IMR-90 (cell line): ENCODE measurements at regions not wholly inside any gene's neighbourhood (a gene's known extent, or its start where the extent isn't known, plus 50 kb on each side); places are given as distances from the start of the nearest gene placed in this dataset.

Experiments
- ATAC-seq: fragments of 200-7000 bp; cut with Tn5 transposase; 2 replicates; pipeline ENCODE4 v1.9.1; 2020; ENCODE audit warnings: low read depth, mild to moderate bottlenecking, moderate library complexity
- BruUV-seq: library from RNA; stranded (reverse); fragments of 400-500 nt; replicated peaks from 2 replicates; lab custom pipeline; 2021; lab: Mats Ljungman, UMichigan
- CTCF ChIA-PET: fragments of 300-600 bp; formaldehyde crosslinking; extraction: SDS; loops from one replicate; lab custom pipeline; 2021; ENCODE audit warnings: antibody characterized with exemption; lab: Yijun Ruan, JAX
- POLR2A ChIA-PET: fragments of 300-600 bp; sonication (Branson Sonifier 250); formaldehyde crosslinking; loops from one replicate; lab custom pipeline; 2022; ENCODE audit warnings: antibody characterized with exemption; ENCODE audit not compliant: unreplicated experiment; lab: Charles Lee
- DNase-seq: peaks from one replicate; pipeline ENCODE4 v3.0.0; 2013
- H2AFZ ChIP-seq: replicated peaks from 2 replicates; pipeline ENCODE3; 2013; ENCODE audit warnings: low read length, mild to moderate bottlenecking; ENCODE audit not compliant: poor library complexity
- H2AK5ac ChIP-seq: 2 replicates; pipeline ENCODE4 v1.6.1; 2013; ENCODE audit warnings: low read depth, low read length, inconsistent platforms
- H2AK9ac ChIP-seq: replicated peaks from 2 replicates; pipeline ENCODE3; 2013; ENCODE audit warnings: mild to moderate bottlenecking, low read depth, low read length, moderate library complexity; ENCODE audit not compliant: poor library complexity
- H2BK120ac ChIP-seq: 2 replicates; pipeline ENCODE4 v1.6.1; 2013; ENCODE audit warnings: low read depth, low read length, inconsistent platforms
- H2BK15ac ChIP-seq: 3 replicates; pipeline ENCODE4 v1.6.1; 2013; ENCODE audit warnings: low read depth, low read length, inconsistent platforms
- H2BK20ac ChIP-seq: 2 replicates; pipeline ENCODE4 v1.6.1; 2013; ENCODE audit warnings: low read depth, mild to moderate bottlenecking, inconsistent platforms, low read length, moderate library complexity
- H2BK5ac ChIP-seq: 2 replicates; pipeline ENCODE4 v1.6.1; 2013; ENCODE audit warnings: mild to moderate bottlenecking, low read depth, low read length, inconsistent platforms; ENCODE audit not compliant: poor library complexity, severe bottlenecking
- H3K14ac ChIP-seq: replicated peaks from 2 replicates; pipeline ENCODE4 v1.6.1; 2013; ENCODE audit warnings: low read depth, low read length, inconsistent platforms
- H3K18ac ChIP-seq: 2 replicates; pipeline ENCODE4 v1.6.1; 2013; ENCODE audit warnings: low read depth, low read length, control low read depth
- H3K23ac ChIP-seq: 2 replicates; pipeline ENCODE4 v1.6.1; 2013; ENCODE audit warnings: low read depth, low read length, inconsistent platforms
- H3K27ac ChIP-seq: 2 replicates; pipeline ENCODE4 v1.5.1; 2013; ENCODE audit warnings: mild to moderate bottlenecking, control low read depth, low read length; ENCODE audit not compliant: insufficient read depth
- H3K27me3 ChIP-seq: 2 replicates; pipeline ENCODE4 v1.6.1; 2013; ENCODE audit warnings: low read length; ENCODE audit not compliant: control insufficient read depth, insufficient read depth
- H3K36me3 ChIP-seq: 2 replicates; pipeline ENCODE4 v1.6.1; 2013; ENCODE audit warnings: low read length, mixed read lengths; ENCODE audit not compliant: control insufficient read depth, insufficient read depth
- H3K4ac ChIP-seq: 2 replicates; pipeline ENCODE4 v1.6.1; 2013; ENCODE audit warnings: low read depth, low read length, inconsistent platforms
- H3K4me1 ChIP-seq: 2 replicates; pipeline ENCODE4 v1.6.1; 2013; ENCODE audit warnings: low read length, mixed read lengths; ENCODE audit not compliant: control insufficient read depth, insufficient read depth
- H3K4me2 ChIP-seq: 2 replicates; pipeline ENCODE4 v1.6.1; 2013; ENCODE audit warnings: low read depth, mild to moderate bottlenecking, control low read depth, low read length, moderate library complexity
- H3K4me3 ChIP-seq: 2 replicates; pipeline ENCODE4 v1.5.1; 2013; ENCODE audit warnings: low read depth, mild to moderate bottlenecking, control low read depth, low read length, moderate library complexity; ENCODE audit not compliant: insufficient read depth
- H3K56ac ChIP-seq: 2 replicates; pipeline ENCODE4 v1.6.1; 2013; ENCODE audit warnings: low read length, inconsistent platforms; ENCODE audit not compliant: insufficient read depth; ENCODE audit errors: extremely low read depth
- H3K79me1 ChIP-seq, 2 experiments: 2 replicates each; pipeline ENCODE4 v1.6.1; 2013; ENCODE audit warnings: low read length in 2 of 2, inconsistent platforms in 1 of 2, low read depth in 1 of 2
- H3K9ac ChIP-seq: 2 replicates; pipeline ENCODE4 v1.6.1; 2013; ENCODE audit warnings: low read depth, low read length, control low read depth
- H3K9me1 ChIP-seq: 2 replicates; pipeline ENCODE4 v1.6.1; 2013; ENCODE audit warnings: low read length, inconsistent platforms; ENCODE audit not compliant: insufficient read depth
- H3K9me3 ChIP-seq: 2 replicates; pipeline ENCODE4 v1.6.1; 2013; ENCODE audit warnings: low read length; ENCODE audit not compliant: control insufficient read depth, insufficient read depth
- H4K20me1 ChIP-seq: 2 replicates; pipeline ENCODE4 v1.6.1; 2013; ENCODE audit warnings: low read length, inconsistent platforms; ENCODE audit not compliant: insufficient read depth
- H4K5ac ChIP-seq: 2 replicates; pipeline ENCODE4 v1.6.1; 2013; ENCODE audit warnings: mild to moderate bottlenecking, low read depth, low read length, control low read depth
- H4K8ac ChIP-seq, 2 experiments: 2 replicates each; pipeline ENCODE4 v1.6.1; 2013; ENCODE audit warnings: low read depth in 2 of 2, low read length in 2 of 2, control low read depth in 1 of 2, inconsistent platforms in 1 of 2
- H4K91ac ChIP-seq: 2 replicates; pipeline ENCODE4 v1.6.1; 2013; ENCODE audit warnings: low read depth, low read length, inconsistent platforms; ENCODE audit not compliant: insufficient read depth
- CHD1 ChIP-seq: IDR thresholded peaks from 2 replicates; pipeline ENCODE4 v1.6.1; 2012; ENCODE audit warnings: low read depth, low read length, improper control_type of control experiment
- MAZ ChIP-seq: IDR thresholded peaks from 2 replicates; pipeline ENCODE4 v1.6.1; 2012; ENCODE audit warnings: low read depth, mild to moderate bottlenecking, low read length, improper control_type of control experiment, moderate library complexity, borderline replicate concordance
- RCOR1 ChIP-seq: IDR thresholded peaks from 2 replicates; pipeline ENCODE4 v1.6.1; 2012; ENCODE audit warnings: mild to moderate bottlenecking, low read length, improper control_type of control experiment; ENCODE audit not compliant: insufficient replicate concordance
- RFX5 ChIP-seq: IDR thresholded peaks from 2 replicates; pipeline ENCODE4 v1.8.0; 2012; ENCODE audit warnings: low read depth, mild to moderate bottlenecking, low read length, moderate library complexity
- SMC3 ChIP-seq: fragments of 150-350 bp; IDR thresholded peaks from 2 replicates; pipeline ENCODE4 v1.6.1; 2016; ENCODE audit warnings: low read depth, mild to moderate bottlenecking, antibody characterized with exemption, low read length, moderate library complexity
- USF2 ChIP-seq: fragments of 150-350 bp; IDR thresholded peaks from 2 replicates; pipeline ENCODE4 v1.6.1; 2017; ENCODE audit warnings: mild to moderate bottlenecking, antibody characterized with exemption, low read length, low read depth
- WGBS, 2 experiments: methylation state at CpG; one replicate each; pipeline versions ENCODE4 v1.1.5 to v1.1.7; 2013; ENCODE audit warnings: missing lambda C conversion rate in 2 of 2; ENCODE audit not compliant: insufficient read length in 1 of 2; ENCODE audit errors: extremely low coverage in 2 of 2; 5-methylcytosine and 5-hydroxymethylcytosine counted together
- dilution Hi-C: fragments of 300-500 bp; cut with HindIII; formaldehyde crosslinking; loops from one replicate; pipeline ENCODE4 v1.14.3; 2018; ENCODE audit warnings: low sequenced_read_pairs; ENCODE audit not compliant: unreplicated experiment
- in situ Hi-C: fragments of 300-500 bp; cut with MboI; formaldehyde crosslinking; loops from 3 replicates; pipeline ENCODE4 v1.14.3; 2019; ENCODE audit warnings: low sequenced_read_pairs, inconsistent platforms, mixed read lengths
- intact Hi-C: fragments of 100-400 bp; cut with micrococcal nuclease; formaldehyde crosslinking; loops from 2 replicates; pipeline ENCODE4 v1.10.0; 2022

GRCh38 chr5:24864244-24864643, 219.5 kb upstream of the CDH10 start:
- no peak overlapping the region for H2AK5ac ChIP-seq
- H3K79me1 ChIP-seq, result no peaks in the 10 kb centered on the region
- no peak overlapping the region for H3K4me3 ChIP-seq
- H4K20me1 ChIP-seq, result no peaks in the 10 kb centered on the region
- no peak overlapping the region for H2AFZ ChIP-seq
- H4K8ac ChIP-seq, result no peak overlapping the region
- H3K4me2 ChIP-seq, result no peak overlapping the region
- intact Hi-C loops (no loop called here), in situ Hi-C loops (no loop called here), dilution Hi-C loops (no loop called here)
- ATAC-seq (no peak), DNase-seq (no peak)
- POLR2A ChIA-PET, result no interaction called here
- BruUV-seq, result no TSS peak
- no peaks in the 10 kb centered on the region for H3K9me1 ChIP-seq
- peaks cover 6% of the 10 kb centered on the region for H3K9me3 ChIP-seq
- no peak overlapping the region for H2BK5ac ChIP-seq
- H3K4me1 ChIP-seq, result no peaks in the 10 kb centered on the region
- no peak overlapping the region for H3K18ac ChIP-seq
- TF ChIP-seq CHD1 (no peak), RCOR1 (no peak), RFX5 (no peak), USF2 (no peak), SMC3 (no peak), MAZ (no peak)
- H4K91ac ChIP-seq, result no peak overlapping the region
- no peak overlapping the region for H3K4ac ChIP-seq
- no peak overlapping the region for H3K14ac ChIP-seq
- no peak overlapping the region for H2BK120ac ChIP-seq
- H4K5ac ChIP-seq, result no peak overlapping the region
- H3K56ac ChIP-seq, result no peak overlapping the region
- no peak overlapping the region for H2AK9ac ChIP-seq
- CTCF ChIA-PET, result no interaction called here
- no peak overlapping the region for H2BK20ac ChIP-seq
- H3K36me3 ChIP-seq, result no peaks in the 10 kb centered on the region
- WGBS, 2 experiments, result no CpG with 5 or more reads among the region's 4 CpGs
- no peak overlapping the region for H3K27ac ChIP-seq
- no peaks in the 10 kb centered on the region for H3K27me3 ChIP-seq
- H3K23ac ChIP-seq, result no peak overlapping the region
- no peak overlapping the region for H3K9ac ChIP-seq
- H2BK15ac ChIP-seq, result no peak overlapping the region
